ENCODE measurements at regions not wholly inside any gene's neighbourhood (a gene's known extent, or its start where the extent isn't known, plus 50 kb on each side); places are given as distances from the start of the nearest gene placed in this dataset.

- Histone ChIP-seq H3K4me3 (ENCODE audit: low read depth, low read length) (no peak overlapping the region), H3K27me3 (ENCODE audit: insufficient read depth, low read depth, severe bottlenecking) (no peaks in the 10 kb centered on the region), H3K36me3 (no peaks in the 10 kb centered on the region), H3K27ac (no peak overlapping the region), H3K9me3 (ENCODE audit: severe bottlenecking) (no peaks in the 10 kb centered on the region)
- peak; percentile 34 for DNase-seq
- TF ChIP-seq CTCF (IDR thresholded peaks at IDR 0.05; ENCODE audit: low read depth, low read length): no peak
Observed at GRCh38 chr2:147660680-147661079, 184.1 kb upstream of the ACVR2A start.

GRCh38 chr2:147659051-147659450, 185.8 kb upstream of the ACVR2A start:
- no peak overlapping the region for H3K4me3 ChIP-seq (ENCODE audit: low read depth, low read length)
- no peaks in the 10 kb centered on the region for H3K36me3 ChIP-seq
- no peaks in the 10 kb centered on the region for H3K27me3 ChIP-seq (ENCODE audit: insufficient read depth, low read depth, severe bottlenecking)
- no peaks in the 10 kb centered on the region for H3K9me3 ChIP-seq (ENCODE audit: severe bottlenecking)
- no peak for DNase-seq
- no peak overlapping the region for H3K27ac ChIP-seq
- no peak for TF ChIP-seq CTCF (IDR thresholded peaks at IDR 0.05; ENCODE audit: low read depth, low read length)

GRCh38 chr2:147657086-147658000, 187.5 kb upstream of the ACVR2A start:
- Histone ChIP-seq H3K27ac (no peak overlapping the region), H3K36me3 (no peaks in the 10 kb centered on the region), H3K27me3 (ENCODE audit: insufficient read depth, low read depth, severe bottlenecking) (no peaks in the 10 kb centered on the region), H3K4me3 (ENCODE audit: low read depth, low read length) (no peak overlapping the region), H3K9me3 (ENCODE audit: severe bottlenecking) (no peaks in the 10 kb centered on the region)
- no peak for DNase-seq
- TF ChIP-seq CTCF (IDR thresholded peaks at IDR 0.05; ENCODE audit: low read depth, low read length): no peak

GRCh38 chr2:147649998-147650397, 194.8 kb upstream of the ACVR2A start:
- Histone ChIP-seq H3K27ac (no peak overlapping the region), H3K4me3 (ENCODE audit: low read depth, low read length) (no peak overlapping the region), H3K9me3 (ENCODE audit: severe bottlenecking) (no peaks in the 10 kb centered on the region), H3K36me3 (no peaks in the 10 kb centered on the region), H3K27me3 (ENCODE audit: insufficient read depth, low read depth, severe bottlenecking) (no peaks in the 10 kb centered on the region)
- TF ChIP-seq CTCF (IDR thresholded peaks at IDR 0.05; ENCODE audit: low read depth, low read length): no peak
- DNase-seq: no peak

GRCh38 chr2:147649286-147649685, 195.5 kb upstream of the ACVR2A start:
- Histone ChIP-seq H3K27me3 (ENCODE audit: insufficient read depth, low read depth, severe bottlenecking) (no peaks in the 10 kb centered on the region), H3K9me3 (ENCODE audit: severe bottlenecking) (no peaks in the 10 kb centered on the region), H3K36me3 (no peaks in the 10 kb centered on the region), H3K27ac (no peak overlapping the region), H3K4me3 (ENCODE audit: low read depth, low read length) (no peak overlapping the region)
- no peak for TF ChIP-seq CTCF (IDR thresholded peaks at IDR 0.05; ENCODE audit: low read depth, low read length)
- DNase-seq: no peak

Data from WERI-Rb-1 (cell line).